Non-pigmented ciliary epithelial cell (primary cell): ENCODE measurements at regions not wholly inside any gene's neighbourhood (a gene's known extent, or its start where the extent isn't known, plus 50 kb on each side); places are given as distances from the start of the nearest gene placed in this dataset.

Experiments used
- DNase-seq: peaks from one replicate; pipeline ENCODE4 v3.0.0-alpha.2; 2010; ENCODE audit warnings: low read depth

DNA sequence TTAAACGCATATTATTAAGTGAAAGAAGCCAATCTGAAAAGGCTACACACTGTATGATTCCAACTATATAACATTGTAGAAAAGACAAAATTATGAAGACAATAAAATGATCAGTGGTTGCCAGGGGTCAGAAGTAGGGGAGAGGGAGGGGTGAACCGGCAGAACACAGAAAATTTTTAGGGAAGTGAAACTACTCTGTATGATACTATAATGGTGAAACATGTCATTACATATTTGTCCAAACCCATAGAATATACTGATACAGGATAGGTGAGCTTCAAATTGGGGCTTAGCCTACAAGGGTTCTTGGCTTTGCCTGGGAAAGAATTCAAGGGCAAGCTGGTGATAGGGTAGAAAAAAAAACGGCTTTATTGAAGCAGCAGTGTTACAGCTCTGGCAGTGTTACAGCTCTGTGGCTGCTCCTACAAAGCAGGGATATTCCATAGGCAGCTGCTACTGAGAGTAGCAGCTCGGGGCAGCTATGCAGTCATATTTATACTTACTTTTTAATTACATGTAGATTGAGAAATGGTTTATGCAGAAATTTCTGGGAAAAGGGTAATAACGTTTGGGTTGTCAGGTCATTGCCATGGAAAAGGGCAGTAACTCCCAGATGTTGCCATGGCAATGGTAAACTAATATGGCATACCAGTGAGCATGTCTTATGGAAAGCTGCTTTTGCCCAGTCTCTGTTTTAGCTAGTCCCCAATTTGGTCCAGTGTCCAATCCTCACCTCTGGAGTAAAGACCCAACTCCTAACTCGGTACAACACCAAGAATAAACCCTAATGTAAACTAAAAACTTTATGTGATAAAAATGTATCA is 125.1 kb upstream of the SLC25A36 start:
- no peak for DNase-seq

DNA sequence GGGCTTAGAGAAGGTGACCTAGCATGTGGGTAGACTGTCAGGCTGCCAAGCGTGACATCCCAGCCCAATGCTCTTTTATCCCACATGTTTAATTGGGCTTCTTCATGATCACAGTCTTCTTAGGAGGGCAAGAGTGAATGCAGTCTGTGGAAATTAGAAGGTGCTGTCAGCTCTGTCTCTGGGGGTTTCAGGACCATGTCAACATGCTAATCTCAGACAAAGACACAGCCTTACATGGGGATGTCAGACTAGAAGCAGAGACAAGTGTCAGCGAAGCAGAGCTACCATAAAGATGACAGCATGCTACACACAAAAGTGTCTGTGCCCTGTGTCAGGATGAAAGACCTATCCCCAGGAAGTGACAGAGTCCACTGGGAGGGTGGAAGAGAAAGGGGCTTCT is 120.1 kb upstream of the SLC25A36 start:
- DNase-seq: no peak

DNA sequence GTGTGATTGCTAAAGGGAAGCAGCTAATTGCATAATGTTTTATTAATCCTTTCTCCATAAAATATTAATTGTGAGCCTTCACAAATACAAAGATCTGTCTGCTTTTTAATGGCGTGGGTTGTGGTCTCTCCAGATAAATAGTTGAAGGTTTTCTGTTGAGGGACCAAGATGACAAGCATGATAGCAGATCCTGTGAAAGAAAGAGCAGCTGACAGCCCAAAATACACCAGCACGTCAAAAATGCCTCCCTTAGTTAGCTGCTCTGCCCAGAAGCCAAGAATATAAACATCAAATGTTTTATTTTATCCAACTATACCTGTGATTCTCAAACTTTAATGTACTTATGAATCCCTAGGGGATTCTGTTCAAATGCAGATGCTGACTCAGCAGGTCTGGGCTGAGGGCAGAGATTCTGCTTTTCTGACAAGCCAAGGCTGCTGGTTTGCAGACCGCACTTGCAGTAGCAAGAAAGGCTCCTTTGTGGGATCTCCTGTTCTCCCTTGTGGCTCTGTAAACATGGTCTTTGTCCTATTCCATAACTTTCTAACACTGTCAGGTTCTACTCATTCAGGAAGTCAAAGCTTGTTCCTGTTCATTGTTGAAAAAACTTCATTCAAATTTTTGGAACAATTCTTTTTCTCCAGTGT is 119.1 kb upstream of the SLC25A36 start:
- no peak for DNase-seq

DNA sequence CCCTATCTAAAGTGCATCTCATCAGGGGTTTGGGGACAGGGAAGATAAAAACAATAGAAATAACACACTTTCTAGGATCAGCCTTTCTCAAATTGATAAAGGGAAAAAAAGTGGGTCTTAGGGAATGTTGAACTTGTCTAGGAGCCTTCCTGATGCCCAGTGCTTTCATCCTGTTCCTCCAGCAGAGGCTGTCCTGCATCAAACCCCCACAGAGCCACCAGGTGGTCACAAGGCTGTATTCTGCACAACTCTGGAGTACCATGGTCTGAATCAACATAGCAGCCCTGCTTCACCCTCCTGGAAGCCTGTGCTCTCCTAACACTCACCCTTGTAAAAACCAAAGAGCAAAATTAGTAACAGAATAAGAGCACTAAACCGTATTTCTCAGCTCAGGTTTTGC is 118.5 kb upstream of the SLC25A36 start:
- no peak for DNase-seq

DNA sequence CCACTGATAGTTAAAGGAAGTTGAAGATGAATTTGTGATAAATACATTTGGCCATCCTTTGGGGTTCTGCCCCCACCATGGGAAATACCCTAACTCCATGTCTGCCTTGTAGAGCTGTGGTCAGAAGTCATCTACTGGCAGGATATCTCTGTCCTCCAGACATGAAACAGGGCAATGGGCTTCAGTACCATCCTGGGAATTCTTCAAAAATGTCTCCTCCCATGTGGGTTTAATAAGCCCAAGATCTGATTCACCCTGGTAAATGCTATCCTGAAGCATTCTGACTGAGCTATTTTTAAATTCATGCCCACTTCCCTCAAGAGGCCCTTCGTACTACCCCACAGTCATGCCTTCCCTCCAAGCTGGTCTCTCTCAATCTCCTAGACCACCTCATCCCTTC is 113.7 kb upstream of the SLC25A36 start:
- DNase-seq: no peak

DNA sequence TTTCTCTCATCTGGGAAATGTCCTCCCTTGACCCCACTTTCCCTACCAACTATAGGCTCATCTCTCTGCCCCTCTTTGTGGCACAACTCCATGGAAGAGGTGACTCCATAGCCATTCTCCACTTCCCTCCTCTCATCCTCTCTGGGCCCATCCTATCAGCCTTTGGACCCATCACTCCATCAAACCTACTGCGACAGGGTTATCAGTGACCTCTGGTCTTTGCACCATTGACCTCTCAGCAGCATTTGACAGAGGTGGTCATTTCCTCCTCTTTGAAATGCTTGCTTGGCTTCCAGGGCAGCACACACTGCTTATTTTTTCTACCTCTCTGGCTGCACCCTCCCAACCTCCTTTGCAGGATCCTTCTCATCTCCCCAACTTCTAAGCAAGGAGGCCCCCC is 113.1 kb upstream of the SLC25A36 start:
- DNase-seq: no peak

DNA sequence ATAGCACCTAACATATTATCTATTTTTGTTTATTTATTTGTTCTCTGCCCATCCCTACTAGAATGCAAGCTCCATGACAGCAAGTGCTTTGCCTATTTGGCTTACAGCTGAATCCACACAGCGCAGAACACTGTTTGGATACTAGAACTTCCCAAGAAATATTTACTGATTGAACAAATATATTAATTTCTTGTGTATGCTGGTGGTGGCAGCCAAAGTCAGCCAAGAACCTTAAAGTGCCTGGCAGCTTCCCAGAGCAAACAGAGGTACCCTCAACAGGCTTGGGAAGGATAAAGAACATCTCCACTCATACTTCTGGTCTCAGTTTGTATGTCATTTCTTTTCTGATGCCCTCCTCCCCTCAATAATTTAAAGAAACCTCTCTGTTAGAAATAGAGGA is 111.8 kb upstream of the SLC25A36 start:
- no peak for DNase-seq

DNA sequence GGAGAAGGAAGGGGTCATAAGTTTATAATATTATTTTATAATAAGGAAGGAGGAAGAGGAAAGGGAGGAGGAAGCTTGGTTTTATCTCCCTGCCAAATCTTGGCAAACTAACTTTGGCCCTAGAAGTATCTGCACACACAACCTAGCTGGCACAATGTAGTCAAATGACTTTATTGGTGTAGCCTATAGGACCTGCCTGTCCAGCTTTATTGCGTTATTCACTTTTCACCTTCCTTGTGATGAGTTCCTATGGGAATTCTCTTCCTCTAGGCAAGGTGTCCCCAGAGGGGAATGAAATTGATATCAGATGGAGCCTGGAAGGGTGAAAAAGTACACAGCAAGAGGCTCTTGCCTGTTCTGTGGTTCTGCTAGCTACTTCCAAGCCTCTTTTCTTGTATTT is 111.2 kb upstream of the SLC25A36 start:
- DNase-seq: no peak

DNA sequence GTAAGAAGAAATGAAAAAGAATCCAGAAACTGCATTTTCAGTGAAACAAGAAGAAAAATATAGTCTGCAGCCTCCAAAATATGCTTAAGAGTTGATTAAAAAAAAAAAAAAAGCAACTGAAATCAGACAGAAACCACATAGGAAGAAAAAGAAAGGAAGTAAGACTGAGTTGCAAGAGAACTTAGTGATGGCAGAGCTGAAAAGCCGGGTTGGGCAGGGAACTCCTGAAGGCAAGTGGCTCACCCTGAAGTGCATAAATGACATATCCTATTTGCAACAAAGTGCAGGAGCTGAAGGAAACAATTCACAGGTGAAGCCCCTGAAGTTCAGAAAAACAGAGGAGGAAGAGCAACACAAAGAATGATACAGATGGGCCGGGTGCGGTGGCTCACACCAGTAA is 108.8 kb upstream of the SLC25A36 start:
- DNase-seq: no peak

DNA sequence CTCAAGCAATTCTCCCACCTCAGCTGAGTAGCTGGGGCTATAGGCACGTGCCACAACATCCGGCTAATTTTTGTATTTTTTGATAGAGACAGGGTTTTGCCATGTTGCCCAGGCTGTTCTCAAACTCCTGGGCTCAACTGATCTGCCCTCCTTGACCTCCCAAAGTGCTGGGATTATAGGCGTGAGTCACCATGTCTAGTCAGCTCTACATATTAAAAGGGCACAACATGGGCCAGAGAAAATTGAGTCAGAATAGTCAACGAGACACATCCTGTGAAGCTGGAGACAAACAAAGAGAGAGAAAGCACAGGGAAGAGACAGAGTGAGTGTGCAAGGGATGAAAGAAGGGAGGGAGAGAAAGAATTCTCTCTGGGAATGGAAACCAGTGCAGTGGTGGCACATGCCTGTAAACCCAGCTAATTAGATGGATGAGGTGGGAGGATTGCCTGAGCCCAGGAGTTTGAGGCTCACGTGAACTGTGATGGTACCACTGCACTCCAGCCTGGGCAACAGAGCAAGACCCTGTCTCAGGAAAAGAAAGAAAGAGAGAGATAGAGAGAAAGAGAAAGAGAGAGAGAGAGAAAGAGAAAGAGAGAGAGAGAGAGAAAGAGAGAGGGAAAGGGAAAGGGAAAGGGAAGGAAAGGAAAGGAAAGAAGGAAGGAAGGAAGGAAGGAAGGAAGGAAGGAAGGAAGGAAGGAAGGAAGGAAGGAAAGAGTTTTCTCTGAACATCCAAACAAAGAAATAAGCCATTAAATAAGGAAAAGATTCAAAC is 107.2 kb upstream of the SLC25A36 start:
- DNase-seq: no peak

DNA sequence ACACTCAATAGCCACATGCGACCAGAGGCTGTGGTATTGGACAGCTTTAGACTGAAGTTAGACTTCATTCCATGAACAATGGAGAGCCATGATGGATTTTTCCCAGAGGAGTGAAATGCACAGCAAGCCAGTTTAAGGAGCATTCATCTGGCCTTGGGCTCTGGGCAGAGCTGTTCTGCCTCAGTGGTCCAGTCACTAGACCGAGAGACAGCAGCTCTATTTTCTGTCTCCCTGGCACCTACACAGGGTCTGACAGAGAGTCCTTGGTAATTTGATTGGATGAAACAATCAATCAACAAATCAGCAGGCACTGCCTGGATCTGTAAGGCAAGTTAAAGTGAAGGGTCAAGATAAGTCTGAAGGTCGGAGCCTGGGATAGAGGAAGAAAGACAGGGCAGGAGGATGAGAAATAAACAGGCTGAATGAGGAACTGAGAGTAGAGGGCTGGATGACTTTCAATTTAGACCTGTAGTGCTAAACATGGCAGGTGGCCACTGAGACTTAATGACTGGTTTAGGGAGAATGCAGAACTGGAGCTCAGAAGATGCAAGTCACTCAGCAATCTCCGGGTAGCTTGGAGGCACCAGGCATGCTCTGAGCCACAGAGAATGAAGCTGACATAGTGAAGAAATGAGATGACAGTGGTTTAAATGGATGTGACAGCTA is 98.5 kb upstream of the SLC25A36 start:
- DNase-seq: no peak

DNA sequence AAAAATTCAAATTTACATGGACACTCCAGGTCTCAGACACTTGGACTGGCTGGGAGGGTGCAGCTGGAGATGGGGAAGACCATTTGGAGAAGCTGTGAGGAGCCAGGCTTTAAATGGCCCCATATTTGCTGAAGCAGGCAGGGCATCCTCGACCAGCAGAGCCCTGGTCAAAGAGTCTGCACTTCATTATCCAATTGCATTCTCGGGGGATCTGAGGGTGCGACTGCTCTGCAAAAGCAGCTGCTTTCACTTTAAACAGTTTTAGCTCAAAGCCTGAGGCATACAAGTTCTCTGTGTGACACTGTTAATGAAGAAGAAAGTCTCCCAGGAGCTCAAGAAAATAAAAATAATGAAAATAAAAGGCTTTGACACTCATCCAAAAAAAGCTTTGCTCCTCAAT is 98.0 kb upstream of the SLC25A36 start:
- no peak for DNase-seq

DNA sequence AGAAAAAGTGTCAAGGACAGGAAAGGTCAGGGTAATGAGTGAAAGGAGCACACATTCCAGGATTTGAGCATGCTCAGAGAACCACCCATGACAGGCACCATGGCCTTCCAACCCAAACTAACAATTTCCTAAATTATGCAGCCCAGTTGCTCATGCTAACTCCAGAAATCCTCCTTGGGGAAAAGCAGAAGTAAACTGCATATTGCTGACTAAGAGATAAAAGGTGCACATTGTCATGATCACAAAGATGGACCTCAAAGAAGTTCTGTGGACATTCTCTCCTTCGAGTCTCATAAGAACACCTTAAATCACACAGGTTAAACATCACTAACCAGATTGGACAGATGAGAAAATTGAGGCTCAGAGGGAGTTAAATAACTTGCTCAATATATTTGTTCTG is 97.6 kb upstream of the SLC25A36 start:
- no peak for DNase-seq

DNA sequence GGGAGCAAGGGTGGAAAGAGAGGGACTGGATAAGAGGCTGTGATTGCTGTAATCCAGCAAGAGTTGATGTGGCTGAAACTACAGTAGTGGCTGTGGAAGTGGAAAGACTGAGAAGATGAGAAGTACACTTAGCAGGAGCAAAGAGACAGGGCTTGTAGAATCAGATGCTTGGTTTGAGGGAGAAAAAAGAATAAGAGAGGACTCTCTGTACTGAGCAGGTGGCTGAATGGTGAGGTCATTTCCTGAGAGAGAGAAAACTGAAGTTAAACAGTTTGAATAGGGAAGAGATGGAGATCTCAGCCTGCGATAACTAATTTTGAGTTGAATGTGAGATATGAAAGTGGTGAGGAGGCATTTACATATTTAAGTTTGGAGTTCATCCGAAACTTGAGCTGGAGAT is 95.8 kb upstream of the SLC25A36 start:
- no peak for DNase-seq

DNA sequence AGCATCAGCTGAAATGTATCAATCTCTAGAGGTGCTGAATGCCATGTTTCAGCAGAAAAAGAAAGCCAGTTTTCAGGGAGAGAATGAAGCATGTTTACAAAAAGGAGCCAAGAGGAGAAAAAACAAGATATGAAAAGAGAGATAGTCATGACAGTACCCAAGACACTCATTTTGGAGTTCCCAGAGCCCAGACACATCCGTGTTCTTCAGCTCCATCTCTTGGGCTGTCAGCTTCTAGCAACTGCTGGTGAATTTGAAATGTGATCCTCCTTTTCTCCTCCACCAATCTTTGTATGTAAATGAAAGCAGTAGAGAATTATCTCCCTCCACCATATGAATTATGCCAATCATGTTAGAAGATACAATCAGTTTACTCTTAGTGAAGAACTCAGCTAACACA is 93.0 kb upstream of the SLC25A36 start:
- no peak for DNase-seq

DNA sequence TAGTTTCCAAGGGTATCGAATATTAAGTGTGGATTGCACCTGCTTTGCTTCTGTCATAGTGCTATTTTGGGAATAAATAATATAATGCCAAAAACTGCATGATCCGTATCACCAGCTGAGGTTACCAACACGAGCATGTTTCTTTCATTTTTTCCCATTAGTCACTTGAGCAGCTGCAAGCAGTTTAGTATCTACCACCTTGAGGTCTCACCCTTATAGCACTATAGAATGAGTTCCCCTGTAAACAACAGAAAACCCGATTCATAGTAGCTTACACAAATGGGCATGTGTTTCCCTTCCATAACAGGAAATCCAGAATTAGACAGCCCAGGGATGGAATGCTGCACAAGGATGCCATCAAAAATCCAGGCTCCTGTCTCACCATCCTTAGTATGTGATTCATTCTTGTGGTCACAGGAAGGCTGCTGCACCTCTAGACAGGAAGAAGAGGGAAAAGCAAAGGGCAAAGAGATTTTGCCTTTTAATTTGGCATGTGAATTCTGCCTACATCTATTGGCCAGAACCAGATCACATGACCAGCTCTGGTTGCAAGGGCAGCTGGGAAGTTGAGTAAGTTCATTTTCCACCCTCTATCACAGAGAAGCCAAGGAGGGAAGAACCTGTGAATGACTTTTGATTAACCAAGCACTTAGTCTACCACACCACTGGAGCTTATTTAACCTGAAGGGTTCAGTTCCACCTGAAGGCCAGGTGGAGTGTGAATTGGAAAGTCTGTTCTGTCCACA is 91.3 kb upstream of the SLC25A36 start:
- DNase-seq: peak; percentile 11

DNA sequence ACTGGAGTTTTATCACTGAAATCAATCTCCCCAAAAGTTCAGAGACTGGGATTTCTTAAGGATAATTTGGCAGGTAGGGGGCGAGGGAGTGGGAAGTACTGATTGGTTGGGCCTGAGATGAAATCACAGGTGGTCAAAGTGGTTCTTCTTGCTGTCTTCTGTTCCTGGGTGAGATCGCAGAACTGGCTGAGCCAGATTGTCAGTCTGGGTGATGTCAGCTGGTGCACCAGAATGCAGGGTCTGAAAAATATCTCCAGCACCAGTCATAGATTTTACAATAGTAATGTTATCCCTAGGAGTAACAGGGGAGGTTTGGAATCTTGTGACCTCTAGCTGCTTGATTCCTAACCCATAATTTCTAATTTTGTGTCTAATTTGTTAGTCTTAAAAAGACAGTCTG is 86.7 kb upstream of the SLC25A36 start:
- DNase-seq: no peak

DNA sequence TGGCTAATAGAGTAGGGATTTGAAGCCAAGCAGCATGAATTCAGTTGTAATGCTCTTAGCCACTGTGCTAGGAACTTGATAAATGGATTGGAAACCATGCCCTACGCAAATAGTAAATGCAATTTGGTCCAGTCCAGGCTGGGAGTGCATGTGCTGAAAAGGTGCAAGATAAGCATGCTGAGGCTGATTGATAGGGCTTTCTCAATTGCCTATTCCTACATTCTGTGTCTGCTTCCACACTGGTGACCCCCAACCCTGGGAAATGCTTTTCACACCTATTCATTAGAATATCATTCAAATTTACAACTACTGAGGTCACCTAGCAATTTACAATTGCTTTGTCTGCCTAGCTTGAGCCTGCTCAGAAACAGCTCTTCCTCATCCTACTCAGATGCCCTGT is 84.7 kb upstream of the SLC25A36 start:
- no peak for DNase-seq

DNA sequence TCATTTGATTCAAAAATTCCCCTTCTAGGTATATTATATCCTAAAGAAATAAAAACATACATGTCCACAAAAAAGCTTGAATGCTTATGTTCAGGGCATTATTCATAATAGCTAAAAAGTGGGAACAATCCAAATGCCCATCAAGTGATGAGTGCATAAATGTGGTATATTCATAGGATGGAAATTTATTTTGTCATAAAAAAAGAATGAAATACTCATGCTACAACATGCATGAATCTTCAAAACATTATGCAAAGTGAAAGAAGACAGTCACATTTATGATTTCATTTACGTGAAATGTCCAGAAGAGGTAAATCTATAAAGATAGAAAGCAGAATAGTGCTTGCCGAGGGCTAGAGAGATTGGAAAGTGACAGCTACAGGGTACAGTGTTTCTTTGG is 83.6 kb upstream of the SLC25A36 start:
- no peak for DNase-seq

DNA sequence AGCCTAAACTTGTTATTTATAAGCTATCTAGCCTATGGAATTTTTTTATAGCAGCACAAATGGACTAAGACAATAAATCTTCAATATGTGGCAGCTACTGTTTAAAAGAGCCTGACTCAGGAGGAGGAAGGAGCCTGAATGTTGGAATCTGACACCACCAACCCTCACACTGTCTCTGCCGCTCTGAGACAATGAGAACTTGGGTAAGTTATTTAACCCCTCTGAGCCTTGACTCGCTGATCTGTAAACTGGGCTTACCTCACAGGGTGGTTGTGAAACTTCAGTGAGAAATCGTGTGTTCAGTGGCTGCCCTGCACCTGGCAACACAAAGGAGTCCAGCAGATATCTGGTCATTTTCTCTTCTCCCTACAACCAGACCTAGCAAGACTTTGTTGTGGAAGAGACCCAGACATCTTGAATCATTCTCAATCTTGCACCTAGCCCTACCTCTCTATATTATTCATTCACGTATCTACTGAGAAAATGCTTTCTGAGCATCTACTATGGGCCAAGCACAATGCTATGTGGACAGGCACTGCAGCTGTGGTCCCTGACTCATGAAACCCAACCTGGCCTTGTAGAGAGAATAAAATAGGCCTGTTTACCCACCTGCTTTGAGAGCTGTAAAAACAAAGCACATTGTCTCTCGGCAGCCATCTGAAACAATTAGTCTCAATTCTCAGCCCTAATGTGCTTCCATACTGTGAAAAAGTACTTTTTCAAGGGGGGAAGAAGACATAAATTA is 81.9 kb upstream of the SLC25A36 start:
- no peak for DNase-seq

DNA sequence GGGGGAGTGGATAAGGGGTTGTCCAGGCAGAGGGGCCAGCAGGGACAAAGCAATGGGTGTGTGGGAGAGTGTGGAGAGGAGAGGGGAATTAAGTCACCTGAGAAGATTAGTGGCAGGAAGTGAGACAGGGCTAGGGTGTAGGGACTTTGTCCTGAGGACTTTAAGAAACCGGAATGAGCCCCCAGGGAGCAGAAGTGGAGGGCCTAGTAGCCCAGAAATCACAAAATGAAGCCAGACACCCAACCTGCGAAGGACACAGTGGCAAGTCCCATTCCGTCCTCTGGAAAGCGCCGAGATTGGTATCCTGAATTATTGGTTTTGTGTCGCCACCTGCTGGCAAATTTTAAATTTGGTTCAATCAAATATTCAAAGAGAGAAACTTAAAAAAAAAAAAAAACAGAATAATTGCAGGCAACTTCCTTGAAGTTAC is 78.0 kb upstream of the SLC25A36 start:
- DNase-seq: peak; percentile 14
